ENCODE measurements at regions not wholly inside any gene's neighbourhood (a gene's known extent, or its start where the extent isn't known, plus 50 kb on each side); places are given as distances from the start of the nearest gene placed in this dataset.
"Not testable (repeated sequence)": the region's sequence is repeated elsewhere in the genome, so short reads cannot be mapped to it uniquely, and the experiment has no call there.

- Histone ChIP-seq H3K36me3 (ENCODE audit: control insufficient read depth, insufficient read depth, low read length) (no peaks in the 10 kb centered on the region), H3K27me3 (ENCODE audit: control insufficient read depth, insufficient read depth, low read length) (no peaks in the 10 kb centered on the region), H3K4me3 (ENCODE audit: low read depth, low read length) (no peak overlapping the region)
- TF ChIP-seq CTCF (IDR thresholded peaks at IDR 0.05; ENCODE audit: insufficient read depth, low read length, poor library complexity, severe bottlenecking): no peak
- DNase-seq (ENCODE audit: low read depth): no peak
Measured at GRCh38 chr20:48437146-48437545, 390.7 kb downstream of the PREX1 start.

- not testable (repeated sequence) for H3K27me3 ChIP-seq (ENCODE audit: control insufficient read depth, insufficient read depth, low read length)
Measured at GRCh38 chr20:48436609-48437008, 391.2 kb downstream of the PREX1 start.

GRCh38 chr20:48433178-48433577 lies 394.6 kb downstream of the PREX1 start:
- no peak for TF ChIP-seq CTCF (IDR thresholded peaks at IDR 0.05; ENCODE audit: insufficient read depth, low read length, poor library complexity, severe bottlenecking)
- H3K27me3 ChIP-seq (ENCODE audit: control insufficient read depth, insufficient read depth, low read length): no peaks in the 10 kb centered on the region
- H3K4me3 ChIP-seq (ENCODE audit: low read depth, low read length): no peak overlapping the region
- DNase-seq (ENCODE audit: low read depth): no peak
- H3K36me3 ChIP-seq (ENCODE audit: control insufficient read depth, insufficient read depth, low read length): no peaks in the 10 kb centered on the region

More at GRCh38 chr20:48436609-48437008, 391.2 kb downstream of the PREX1 start:
- H3K36me3 ChIP-seq (ENCODE audit: control insufficient read depth, insufficient read depth, low read length); DNase-seq (ENCODE audit: low read depth); H3K4me3 ChIP-seq (ENCODE audit: low read depth, low read length): not testable (repeated sequence)

GRCh38 chr20:48432494-48432832 lies 395.3 kb downstream of the PREX1 start:
- Histone ChIP-seq H3K36me3 (ENCODE audit: control insufficient read depth, insufficient read depth, low read length) (no peaks in the 10 kb centered on the region), H3K4me3 (ENCODE audit: low read depth, low read length) (no peak overlapping the region), H3K27me3 (ENCODE audit: control insufficient read depth, insufficient read depth, low read length) (no peaks in the 10 kb centered on the region)
- TF ChIP-seq CTCF (IDR thresholded peaks at IDR 0.05; ENCODE audit: insufficient read depth, low read length, poor library complexity, severe bottlenecking): no peak
- DNase-seq (ENCODE audit: low read depth): no peak

- Histone ChIP-seq H3K36me3 (ENCODE audit: control insufficient read depth, insufficient read depth, low read length) (no peaks in the 10 kb centered on the region), H3K4me3 (ENCODE audit: low read depth, low read length) (no peak overlapping the region), H3K27me3 (ENCODE audit: control insufficient read depth, insufficient read depth, low read length) (no peaks in the 10 kb centered on the region)
- no peak for TF ChIP-seq CTCF (IDR thresholded peaks at IDR 0.05; ENCODE audit: insufficient read depth, low read length, poor library complexity, severe bottlenecking)
- no peak for DNase-seq (ENCODE audit: low read depth)
Measured at GRCh38 chr20:48431653-48432493, 395.9 kb downstream of the PREX1 start.

GRCh38 chr20:48426630-48427029 lies 401.2 kb downstream of the PREX1 start:
- no peak for DNase-seq (ENCODE audit: low read depth)
- H3K27me3 ChIP-seq (ENCODE audit: control insufficient read depth, insufficient read depth, low read length): no peaks in the 10 kb centered on the region
- TF ChIP-seq CTCF (IDR thresholded peaks at IDR 0.05; ENCODE audit: insufficient read depth, low read length, poor library complexity, severe bottlenecking): no peak
- H3K4me3 ChIP-seq (ENCODE audit: low read depth, low read length): no peak overlapping the region
- H3K36me3 ChIP-seq (ENCODE audit: control insufficient read depth, insufficient read depth, low read length): no peaks in the 10 kb centered on the region
